H1 (cell line): ENCODE measurements at regions not wholly inside any gene's neighbourhood (a gene's known extent, or its start where the extent isn't known, plus 50 kb on each side); places are given as distances from the start of the nearest gene placed in this dataset.

Experiments
- CTCF ChIA-PET: fragments of 300-600 bp; sonication (Branson Sonifier 250); formaldehyde crosslinking; loops from one replicate; lab custom pipeline; 2021; ENCODE audit not compliant: partially characterized antibody; lab: Charles Lee
- POLR2A ChIA-PET: fragments of 300-600 bp; sonication (Branson Sonifier 250); formaldehyde crosslinking; loops from one replicate; lab custom pipeline; 2021; ENCODE audit warnings: inconsistent platforms; ENCODE audit not compliant: partially characterized antibody; lab: Charles Lee
- DNase-seq, 2 experiments: peaks; one replicate each; pipeline versions ENCODE4 v3.0.0 to v3.0.0-alpha.2; 2010 to 2022; ENCODE audit warnings: low spot score in 2 of 2, low read depth in 1 of 2, mixed read lengths in 1 of 2
- FAIRE-seq: peaks from 2 replicates; lab custom pipeline; 2011; peaks lifted over from hg19 to GRCh38; lab: Jason Lieb, UNC
- H2AFZ ChIP-seq: 2 replicates; pipeline ENCODE4 v1.8.1; 2012; ENCODE audit warnings: low read length, inconsistent platforms
- H2AK5ac ChIP-seq: 2 replicates; pipeline ENCODE4 v1.6.1; 2013; ENCODE audit warnings: low read depth, low read length
- H2BK120ac ChIP-seq: replicated peaks from 2 replicates; pipeline ENCODE3; 2013; ENCODE audit warnings: low read depth, low read length, inconsistent platforms
- H2BK12ac ChIP-seq: 2 replicates; pipeline ENCODE4 v1.6.1; 2013; ENCODE audit warnings: low read depth, low read length
- H2BK15ac ChIP-seq: 2 replicates; pipeline ENCODE4 v1.6.1; 2013; ENCODE audit warnings: low read length
- H2BK20ac ChIP-seq: 2 replicates; pipeline ENCODE4 v1.6.1; 2013; ENCODE audit warnings: low read length
- H2BK5ac ChIP-seq: 2 replicates; pipeline ENCODE4 v1.6.1; 2013; ENCODE audit warnings: low read depth, low read length
- H3K14ac ChIP-seq: 2 replicates; pipeline ENCODE4 v1.6.1; 2013; ENCODE audit warnings: inconsistent platforms; ENCODE audit not compliant: insufficient read length
- H3K18ac ChIP-seq: 2 replicates; pipeline ENCODE4 v1.6.1; 2013; ENCODE audit warnings: low read length; ENCODE audit errors: extremely low read depth
- H3K23ac ChIP-seq: 2 replicates; pipeline ENCODE4 v1.6.1; 2013; ENCODE audit warnings: inconsistent platforms; ENCODE audit not compliant: insufficient read length
- H3K23me2 ChIP-seq: 2 replicates; pipeline ENCODE4 v1.6.1; 2013; ENCODE audit warnings: low read depth, low read length
- H3K27ac ChIP-seq: 2 replicates; pipeline ENCODE4 v1.6.1; 2011; ENCODE audit warnings: low read depth, low read length, inconsistent platforms
- H3K27me3 ChIP-seq, 4 experiments: replicated peaks in 1 of 4; 1 replicate in 1 of 4; 2 replicates in 3 of 4; pipeline versions ENCODE4 v1.6.1 to v1.8.1; 2011 to 2013; ENCODE audit warnings: low read length in 3 of 4, mild to moderate bottlenecking in 3 of 4, inconsistent platforms in 2 of 4, mixed read lengths in 2 of 4, moderate library complexity in 1 of 4; ENCODE audit not compliant: control insufficient read depth in 3 of 4, insufficient read depth in 3 of 4; ENCODE audit errors: extremely low read depth in 1 of 4
- H3K36me3 ChIP-seq, 4 experiments: 2 replicates each; pipeline versions ENCODE4 v1.6.1 to v1.8.1; 2011 to 2013; ENCODE audit warnings: mild to moderate bottlenecking in 4 of 4, low read length in 3 of 4, moderate library complexity in 2 of 4, control low read depth in 1 of 4, inconsistent platforms in 1 of 4; ENCODE audit not compliant: insufficient read depth in 4 of 4, control insufficient read depth in 2 of 4
- H3K4ac ChIP-seq: replicated peaks from 2 replicates; pipeline ENCODE3; 2013; ENCODE audit warnings: low read length, low read depth, mixed read lengths, inconsistent platforms; ENCODE audit not compliant: insufficient read length
- H3K4me1 ChIP-seq, 4 experiments: replicated peaks in 1 of 4; 1 replicate in 1 of 4; 2 replicates in 3 of 4; pipeline versions ENCODE4 v1.6.1 to v1.8.1; 2011 to 2013; ENCODE audit warnings: low read length in 3 of 4, inconsistent platforms in 2 of 4, mixed read lengths in 1 of 4; ENCODE audit not compliant: insufficient read depth in 4 of 4, control insufficient read depth in 3 of 4
- H3K4me2 ChIP-seq, 2 experiments: 2 replicates each; pipeline versions ENCODE4 v1.6.1 to v1.8.1; 2011 to 2013; ENCODE audit warnings: low read depth in 2 of 2, low read length in 2 of 2, control low read depth in 1 of 2, inconsistent platforms in 1 of 2, mild to moderate bottlenecking in 1 of 2; ENCODE audit not compliant: insufficient read depth in 1 of 2
- H3K4me3 ChIP-seq, 4 experiments: fragments of 200-600, 300-600 bp in 1 of 4; sonication (generic), shearing (Covaris generic), sonication (Bioruptor Twin) in 1 of 4; 2 replicates each; pipeline versions ENCODE4 v1.5.1 to v1.8.1; 2011 to 2016; ENCODE audit warnings: low read length in 4 of 4, low read depth in 3 of 4, control low read depth in 2 of 4, inconsistent platforms in 2 of 4, mild to moderate bottlenecking in 2 of 4, mixed read lengths in 1 of 4, moderate library complexity in 1 of 4; ENCODE audit not compliant: insufficient read depth in 2 of 4; ENCODE audit errors: extremely low read depth in 1 of 4
- H3K56ac ChIP-seq: replicated peaks from 2 replicates; pipeline ENCODE3; 2013; ENCODE audit warnings: low read depth, mild to moderate bottlenecking, mixed read lengths, low read length, inconsistent platforms; ENCODE audit not compliant: insufficient read length
- H3K79me1 ChIP-seq: 2 replicates; pipeline ENCODE4 v1.6.1; 2013; ENCODE audit warnings: low read depth, low read length, control low read depth
- H3K79me2 ChIP-seq, 2 experiments: 2 replicates each; pipeline versions ENCODE4 v1.6.1 to v1.8.1; 2012 to 2013; ENCODE audit warnings: low read length in 2 of 2, mild to moderate bottlenecking in 2 of 2, inconsistent platforms in 1 of 2; ENCODE audit not compliant: insufficient read depth in 2 of 2, control insufficient read depth in 1 of 2
- H3K9ac ChIP-seq, 4 experiments: replicated peaks in 1 of 4; 1 replicate in 1 of 4; 2 replicates in 3 of 4; pipeline versions ENCODE4 v1.6.1 to v1.8.1; 2011 to 2013; ENCODE audit warnings: low read depth in 3 of 4, low read length in 3 of 4, control low read depth in 2 of 4, mild to moderate bottlenecking in 2 of 4, moderate library complexity in 2 of 4, inconsistent platforms in 1 of 4; ENCODE audit errors: extremely low read depth in 1 of 4
- H3K9me3 ChIP-seq, 2 experiments: 2 replicates each; pipeline versions ENCODE4 v1.6.1 to v1.8.1; 2012 to 2013; ENCODE audit warnings: mild to moderate bottlenecking in 2 of 2, moderate library complexity in 2 of 2, control low read depth in 1 of 2, inconsistent platforms in 1 of 2, low read depth in 1 of 2, low read length in 1 of 2, mixed read lengths in 1 of 2; ENCODE audit not compliant: insufficient read depth in 2 of 2
- H4K20me1 ChIP-seq, 2 experiments: replicated peaks in 1 of 2; 2 replicates each; pipeline versions ENCODE3 to v1.8.1; 2011 to 2013; ENCODE audit warnings: inconsistent platforms in 2 of 2, low read length in 2 of 2, mild to moderate bottlenecking in 1 of 2; ENCODE audit not compliant: insufficient read depth in 2 of 2, control insufficient read depth in 1 of 2
- H4K5ac ChIP-seq: 2 replicates; pipeline ENCODE4 v1.6.1; 2013; ENCODE audit warnings: low read length, low read depth, mixed read lengths, inconsistent platforms; ENCODE audit not compliant: insufficient read length
- H4K8ac ChIP-seq: 2 replicates; pipeline ENCODE4 v1.8.0; 2013; ENCODE audit warnings: mild to moderate bottlenecking, moderate library complexity, low read length, inconsistent platforms; ENCODE audit not compliant: insufficient read depth; ENCODE audit errors: extremely low read depth
- H4K91ac ChIP-seq: replicated peaks from 2 replicates; pipeline ENCODE3; 2013; ENCODE audit warnings: low read length, mixed read lengths, inconsistent platforms; ENCODE audit not compliant: insufficient read length
- CHD1 ChIP-seq: IDR thresholded peaks from 2 replicates; pipeline ENCODE4 v1.6.1; 2012; ENCODE audit warnings: low read depth, low read length, improper control_type of control experiment
- HDAC6 ChIP-seq: IDR thresholded peaks from one replicate; pipeline ENCODE4 v1.7.1; 2012; ENCODE audit warnings: low read depth, mild to moderate bottlenecking, inconsistent platforms, low read length, moderate library complexity
- JUN ChIP-seq: IDR thresholded peaks from 2 replicates; pipeline ENCODE4 v1.6.1; 2011; ENCODE audit warnings: low read depth, mild to moderate bottlenecking, improper control_type of control experiment, low read length
- SP1 ChIP-seq: IDR thresholded peaks from 2 replicates; pipeline ENCODE4 v1.6.1; 2011; ENCODE audit warnings: low read depth, low read length
- WGBS, 2 experiments: shearing (Covaris generic) in 1 of 2; methylation state at CpG; one replicate each; pipeline versions ENCODE4 v1.1.6 to v1.1.7; 2013 to 2015; ENCODE audit warnings: low lambda C conversion rate in 2 of 2, mixed read lengths in 2 of 2, inconsistent platforms in 1 of 2, low coverage in 1 of 2, missing lambda C conversion rate in 1 of 2; ENCODE audit not compliant: insufficient replicate concordance in 2 of 2, insufficient coverage in 1 of 2, insufficient read length in 1 of 2; ENCODE audit errors: extremely low coverage in 1 of 2, missing lambda C conversion rate in 1 of 2; 5-methylcytosine and 5-hydroxymethylcytosine counted together
- TF ChIP-seq, protein P1 (sequence below), 3 experiments: IDR thresholded peaks; 1 replicate in 2 of 3; 2 replicates in 1 of 3; pipeline versions ENCODE4 v1.5.1 to v1.6.1; 2011; ENCODE audit warnings: low read length in 3 of 3, mild to moderate bottlenecking in 3 of 3, inconsistent platforms in 2 of 3, low read depth in 1 of 3, moderate library complexity in 1 of 3; ENCODE audit not compliant: insufficient read depth in 1 of 3; ENCODE audit errors: control extremely low read depth in 1 of 3

DNA sequence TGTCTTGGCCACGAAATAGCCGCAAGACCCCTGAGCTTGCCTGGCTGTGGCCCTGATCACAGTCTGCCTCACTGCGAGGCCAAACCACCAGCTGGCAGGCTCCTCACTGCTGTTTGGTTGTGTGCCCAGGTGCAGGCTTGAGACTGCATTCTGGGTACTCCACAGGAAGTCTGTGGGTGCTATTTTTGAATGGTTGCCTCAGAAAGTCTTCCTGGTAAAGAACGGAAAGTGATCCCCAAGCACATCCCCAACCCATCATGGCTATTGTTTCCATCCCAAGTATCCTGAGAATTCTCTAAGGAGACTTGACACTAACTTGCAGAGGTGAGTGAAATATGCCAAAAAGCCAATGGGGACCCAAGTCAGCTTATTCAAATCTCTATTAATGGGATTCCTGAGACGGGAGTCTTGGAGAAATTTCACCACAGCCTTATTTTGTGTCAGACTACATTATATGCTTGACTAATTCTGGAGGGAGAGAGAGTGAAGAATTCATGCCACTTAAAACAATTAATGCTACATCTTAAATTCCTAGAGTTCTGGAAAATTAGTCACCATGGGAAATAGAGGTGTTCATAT lies 170.9 kb downstream of the RAMP3 start:
- Histone ChIP-seq H3K56ac (no peak overlapping the region), H4K5ac (no peak overlapping the region), H3K4ac (no peak overlapping the region), H3K79me1 (no peaks in the 10 kb centered on the region), H2BK20ac (no peak overlapping the region), H4K20me1 (no peaks in the 10 kb centered on the region), H3K36me3 (no peaks in the 10 kb centered on the region), H2BK5ac (no peak overlapping the region), H3K27ac (no peak overlapping the region), H2AFZ (no peak overlapping the region), H3K4me2 (no peak overlapping the region), H3K23ac (no peak overlapping the region), H3K18ac (no peak overlapping the region), H3K4me1 (no peaks in the 10 kb centered on the region), H2BK15ac (no peak overlapping the region), H4K8ac (no peak overlapping the region), H3K9ac (no peak overlapping the region), H2BK120ac (no peak overlapping the region), H3K9me3 (peaks cover 3 to 6% of the 10 kb centered on the region in 2 experiments; a peak in 2 of 4 replicates), H3K4me3 (no peak overlapping the region), H4K91ac (no peak overlapping the region), H3K79me2 (no peaks in the 10 kb centered on the region), H3K23me2 (no peaks in the 10 kb centered on the region), H2BK12ac (no peak overlapping the region), H2AK5ac (no peak overlapping the region), H3K14ac (no peak overlapping the region), H3K27me3 (no peaks in the 10 kb centered on the region)
- 88% methylated on average over 5 of the region's 5 CpGs; no CpG with 5 or more reads in 1 of the 2 experiments for WGBS, 2 experiments
- CTCF ChIA-PET: no interaction called here
- POLR2A ChIA-PET: no interaction called here
- TF ChIP-seq JUN (no peak), HDAC6 (no peak), SP1 (no peak), CHD1 (no peak)
- TF ChIP-seq, protein P1, sequence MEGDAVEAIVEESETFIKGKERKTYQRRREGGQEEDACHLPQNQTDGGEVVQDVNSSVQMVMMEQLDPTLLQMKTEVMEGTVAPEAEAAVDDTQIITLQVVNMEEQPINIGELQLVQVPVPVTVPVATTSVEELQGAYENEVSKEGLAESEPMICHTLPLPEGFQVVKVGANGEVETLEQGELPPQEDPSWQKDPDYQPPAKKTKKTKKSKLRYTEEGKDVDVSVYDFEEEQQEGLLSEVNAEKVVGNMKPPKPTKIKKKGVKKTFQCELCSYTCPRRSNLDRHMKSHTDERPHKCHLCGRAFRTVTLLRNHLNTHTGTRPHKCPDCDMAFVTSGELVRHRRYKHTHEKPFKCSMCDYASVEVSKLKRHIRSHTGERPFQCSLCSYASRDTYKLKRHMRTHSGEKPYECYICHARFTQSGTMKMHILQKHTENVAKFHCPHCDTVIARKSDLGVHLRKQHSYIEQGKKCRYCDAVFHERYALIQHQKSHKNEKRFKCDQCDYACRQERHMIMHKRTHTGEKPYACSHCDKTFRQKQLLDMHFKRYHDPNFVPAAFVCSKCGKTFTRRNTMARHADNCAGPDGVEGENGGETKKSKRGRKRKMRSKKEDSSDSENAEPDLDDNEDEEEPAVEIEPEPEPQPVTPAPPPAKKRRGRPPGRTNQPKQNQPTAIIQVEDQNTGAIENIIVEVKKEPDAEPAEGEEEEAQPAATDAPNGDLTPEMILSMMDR (IDR thresholded peaks at IDR 0.05; ENCODE audit: control extremely low read depth in 1 of 3, insufficient read depth in 1 of 3, low read depth in 1 of 3, low read length in 3 of 3): no peak
- no peak for DNase-seq
- no peak for FAIRE-seq
